ENCODE measurements at regions not wholly inside any gene's neighbourhood (a gene's known extent, or its start where the extent isn't known, plus 50 kb on each side); places are given as distances from the start of the nearest gene placed in this dataset.

DNA sequence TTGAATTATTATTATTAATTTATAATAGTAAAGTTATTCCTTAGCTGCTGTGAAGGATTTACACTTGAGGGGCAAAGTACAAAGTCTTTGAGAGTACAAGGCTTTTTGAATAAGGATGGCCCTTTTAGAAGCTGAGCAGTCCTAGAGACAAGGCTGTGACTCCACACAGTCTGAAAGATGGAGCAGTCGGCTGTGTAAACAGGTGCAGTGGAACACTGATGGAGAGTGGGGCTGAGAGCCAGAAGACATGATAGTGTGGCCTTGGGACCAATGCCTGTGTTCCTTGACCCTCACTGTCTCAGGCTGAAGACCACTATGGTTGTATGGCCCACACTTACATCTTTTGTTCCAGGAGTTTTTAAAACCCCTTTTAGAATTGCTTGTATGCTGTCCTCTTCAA, 311.2 kb upstream of the PHF14 start:
- DNase-seq (ENCODE audit: low read depth) (no peak), FAIRE-seq (no peak)
- Histone ChIP-seq H3K36me3 (ENCODE audit: control insufficient read depth, insufficient read depth, low read length) (no peaks in the 10 kb centered on the region), H3K27me3 (ENCODE audit: control insufficient read depth, insufficient read depth, low read length) (no peaks in the 10 kb centered on the region), H3K4me3 (ENCODE audit: low read depth, low read length) (no peak overlapping the region)
- TF ChIP-seq, protein P1, sequence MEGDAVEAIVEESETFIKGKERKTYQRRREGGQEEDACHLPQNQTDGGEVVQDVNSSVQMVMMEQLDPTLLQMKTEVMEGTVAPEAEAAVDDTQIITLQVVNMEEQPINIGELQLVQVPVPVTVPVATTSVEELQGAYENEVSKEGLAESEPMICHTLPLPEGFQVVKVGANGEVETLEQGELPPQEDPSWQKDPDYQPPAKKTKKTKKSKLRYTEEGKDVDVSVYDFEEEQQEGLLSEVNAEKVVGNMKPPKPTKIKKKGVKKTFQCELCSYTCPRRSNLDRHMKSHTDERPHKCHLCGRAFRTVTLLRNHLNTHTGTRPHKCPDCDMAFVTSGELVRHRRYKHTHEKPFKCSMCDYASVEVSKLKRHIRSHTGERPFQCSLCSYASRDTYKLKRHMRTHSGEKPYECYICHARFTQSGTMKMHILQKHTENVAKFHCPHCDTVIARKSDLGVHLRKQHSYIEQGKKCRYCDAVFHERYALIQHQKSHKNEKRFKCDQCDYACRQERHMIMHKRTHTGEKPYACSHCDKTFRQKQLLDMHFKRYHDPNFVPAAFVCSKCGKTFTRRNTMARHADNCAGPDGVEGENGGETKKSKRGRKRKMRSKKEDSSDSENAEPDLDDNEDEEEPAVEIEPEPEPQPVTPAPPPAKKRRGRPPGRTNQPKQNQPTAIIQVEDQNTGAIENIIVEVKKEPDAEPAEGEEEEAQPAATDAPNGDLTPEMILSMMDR (IDR thresholded peaks at IDR 0.05; ENCODE audit: insufficient read depth, low read length, severe bottlenecking): no peak

DNA sequence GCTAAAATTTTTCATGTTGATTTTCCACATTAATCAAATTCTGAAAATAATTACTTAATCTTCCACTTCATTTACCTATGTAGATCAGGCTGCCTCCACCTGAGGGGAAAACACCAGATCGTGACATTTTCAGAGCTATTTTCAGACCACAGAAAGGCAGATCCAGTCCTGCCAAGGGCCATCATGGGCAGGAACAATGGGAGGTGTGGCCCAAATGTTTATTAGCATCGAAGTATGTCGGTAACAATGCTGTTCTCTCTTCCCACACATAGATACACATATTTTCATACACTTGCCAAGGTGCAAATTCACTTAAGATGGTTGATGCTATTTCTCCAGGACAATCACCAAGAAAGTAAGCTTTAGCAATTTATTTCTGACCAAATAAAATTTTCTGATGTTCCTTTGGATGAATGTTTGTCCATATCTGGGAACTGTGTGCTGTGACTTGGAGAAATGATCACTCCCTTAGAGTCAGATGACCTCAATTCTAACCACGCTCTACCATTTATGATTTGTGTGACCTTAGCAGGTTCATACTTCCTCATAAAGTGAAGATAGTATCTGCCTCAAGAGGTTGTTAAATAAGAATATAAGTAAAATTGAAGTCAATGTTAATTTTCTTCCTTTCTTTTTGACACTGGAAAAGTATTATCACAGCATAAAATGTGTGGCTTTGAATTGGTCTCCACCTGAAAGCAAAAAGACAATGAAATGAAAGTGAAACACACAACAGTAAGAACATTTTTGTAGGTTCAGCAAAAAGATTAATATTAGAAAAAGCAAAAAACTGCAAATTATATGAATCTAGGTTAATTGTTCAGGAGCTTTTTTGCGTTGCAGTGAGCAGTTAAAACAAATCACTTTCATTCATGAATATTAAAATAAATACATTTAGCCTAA, 310.4 kb upstream of the PHF14 start:
- TF ChIP-seq, protein P1 (IDR thresholded peaks at IDR 0.05; ENCODE audit: insufficient read depth, low read length, severe bottlenecking): no peak
- H3K4me3 ChIP-seq (ENCODE audit: low read depth, low read length): no peak overlapping the region
- FAIRE-seq (no peak), DNase-seq (ENCODE audit: low read depth) (no peak)
- H3K36me3 ChIP-seq (ENCODE audit: control insufficient read depth, insufficient read depth, low read length): no peaks in the 10 kb centered on the region
- H3K27me3 ChIP-seq (ENCODE audit: control insufficient read depth, insufficient read depth, low read length): no peaks in the 10 kb centered on the region

DNA sequence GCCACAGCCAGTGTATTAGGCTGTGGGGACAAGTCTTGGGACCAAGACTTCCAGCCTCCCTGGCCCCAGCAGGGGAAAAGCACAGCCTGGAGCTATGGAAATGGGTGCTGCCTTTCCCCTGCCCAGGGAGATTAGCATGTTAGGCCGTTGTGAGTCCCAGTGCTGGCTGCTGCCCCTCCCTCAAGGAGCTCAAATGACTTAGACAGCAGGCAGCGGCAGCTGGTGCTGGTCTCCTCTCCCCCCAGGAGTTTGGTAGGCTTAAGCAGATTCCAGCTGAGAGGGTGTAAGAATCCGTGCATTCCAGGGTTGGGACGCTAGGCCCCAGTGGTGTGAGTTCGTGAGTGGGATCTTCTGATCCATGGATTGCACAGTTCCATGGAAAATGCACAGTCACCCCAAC, 301.5 kb upstream of the PHF14 start:
- H3K27me3 ChIP-seq (ENCODE audit: control insufficient read depth, insufficient read depth, low read length): no peaks in the 10 kb centered on the region
- H3K36me3 ChIP-seq (ENCODE audit: control insufficient read depth, insufficient read depth, low read length): no peaks in the 10 kb centered on the region
- TF ChIP-seq, protein P1 (IDR thresholded peaks at IDR 0.05; ENCODE audit: insufficient read depth, low read length, severe bottlenecking): no peak
- no peak overlapping the region for H3K4me3 ChIP-seq (ENCODE audit: low read depth, low read length)
- DNase-seq (ENCODE audit: low read depth): no peak
- no peak for FAIRE-seq

DNA sequence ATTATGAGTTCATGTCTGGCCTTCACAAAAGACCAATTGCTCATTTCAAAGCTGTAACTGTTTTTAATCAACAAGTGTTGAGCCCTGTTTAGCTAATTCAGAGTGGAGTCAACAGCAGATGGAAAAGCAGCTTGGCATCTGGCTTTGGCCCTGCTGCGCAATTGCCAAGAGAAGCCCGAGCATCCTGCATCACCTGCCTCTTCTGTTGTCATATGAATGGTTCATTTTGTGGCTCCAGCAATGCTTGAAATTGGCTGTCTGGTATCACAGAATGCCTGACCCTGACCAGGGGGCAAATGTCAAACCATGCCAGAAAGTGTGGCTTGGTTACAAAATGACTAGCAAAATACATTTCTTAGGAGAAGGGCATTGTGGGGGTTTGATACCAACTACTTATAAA, 296.5 kb upstream of the PHF14 start:
- TF ChIP-seq, protein P1 (IDR thresholded peaks at IDR 0.05; ENCODE audit: insufficient read depth, low read length, severe bottlenecking): no peak
- H3K36me3 ChIP-seq (ENCODE audit: control insufficient read depth, insufficient read depth, low read length): no peaks in the 10 kb centered on the region
- DNase-seq (ENCODE audit: low read depth) (no peak), FAIRE-seq (no peak)
- H3K4me3 ChIP-seq (ENCODE audit: low read depth, low read length): no peak overlapping the region
- H3K27me3 ChIP-seq (ENCODE audit: control insufficient read depth, insufficient read depth, low read length): no peaks in the 10 kb centered on the region

DNA sequence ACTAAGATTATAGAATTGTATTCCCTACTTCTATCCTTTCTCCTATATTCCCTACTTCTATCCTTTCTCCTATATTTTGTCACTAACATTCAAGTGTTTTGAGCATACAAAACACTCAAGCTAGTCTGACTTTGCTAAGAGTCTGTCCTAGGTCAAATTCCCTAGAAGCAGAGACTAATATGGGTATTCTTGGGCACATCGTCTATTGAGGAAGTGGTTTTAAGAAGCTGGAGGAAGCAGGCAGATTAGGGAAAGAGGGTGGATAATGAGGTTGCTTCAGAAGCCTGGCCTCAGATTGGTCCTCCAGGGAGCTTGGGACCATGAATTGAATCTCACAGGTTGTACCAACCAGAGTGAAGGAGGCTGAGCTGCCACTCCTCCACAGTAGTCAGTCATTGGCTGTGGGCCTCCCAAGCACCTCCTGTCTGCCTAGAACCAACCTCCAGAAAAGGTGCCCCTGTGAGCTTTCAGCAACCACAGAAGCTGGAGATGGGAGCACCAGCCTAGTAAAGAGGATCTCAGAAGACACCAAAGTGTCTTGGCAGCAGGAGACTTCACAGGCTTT, 295.9 kb upstream of the PHF14 start:
- TF ChIP-seq, protein P1 (IDR thresholded peaks at IDR 0.05; ENCODE audit: insufficient read depth, low read length, severe bottlenecking): no peak
- FAIRE-seq (no peak), DNase-seq (ENCODE audit: low read depth) (no peak)
- Histone ChIP-seq H3K36me3 (ENCODE audit: control insufficient read depth, insufficient read depth, low read length) (no peaks in the 10 kb centered on the region), H3K27me3 (ENCODE audit: control insufficient read depth, insufficient read depth, low read length) (no peaks in the 10 kb centered on the region), H3K4me3 (ENCODE audit: low read depth, low read length) (no peak overlapping the region)
